Ovary (tissue), 7 donors: ENCODE measurements at regions not wholly inside any gene's neighbourhood (a gene's known extent, or its start where the extent isn't known, plus 50 kb on each side); places are given as distances from the start of the nearest gene placed in this dataset.

Experiments
- DNase-seq, 5 donors: peaks; one replicate each; pipeline ENCODE4 v3.0.0-alpha.2; 2019 to 2020
- H3K27ac ChIP-seq, 2 donors: fragments of 200-600 bp; one replicate each; pipeline versions ENCODE4 v1.5.1 to v1.8.0; 2019 to 2022
- H3K27me3 ChIP-seq: fragments of 200-600 bp; one replicate; pipeline ENCODE4 v1.8.0; 2022
- H3K36me3 ChIP-seq: fragments of 200-600 bp; sonication (generic); one replicate; pipeline ENCODE4 v1.5.1; 2019
- H3K4me1 ChIP-seq: one replicate; pipeline ENCODE4 v1.8.1; 2013; ENCODE audit warnings: mild to moderate bottlenecking, moderate library complexity; ENCODE audit not compliant: insufficient read depth
- H3K4me3 ChIP-seq: fragments of 200-600 bp; sonication (generic); one replicate; pipeline ENCODE4 v1.5.1; 2017
- H3K9me3 ChIP-seq, 2 donors: fragments of 200-600 bp in 1 of 2; sonication (generic) in 1 of 2; one replicate each; pipeline versions ENCODE4 v1.5.1 to v1.8.1; 2013 to 2019; ENCODE audit warnings: mild to moderate bottlenecking in 1 of 2, moderate library complexity in 1 of 2
- EP300 ChIP-seq: sonication (generic); formaldehyde crosslinking; IDR thresholded peaks from one replicate; pipeline ENCODE4 v1.6.1; 2017; ENCODE audit warnings: antibody characterized with exemption
- POLR2A ChIP-seq: fragments of 450-650 bp; IDR thresholded peaks from one replicate; pipeline ENCODE4 v1.6.1; 2017; ENCODE audit warnings: antibody characterized with exemption, mild to moderate bottlenecking, moderate library complexity
- WGBS, 3 donors: extraction: QIAGEN DNeasy Blood & Tissue Kit in 1 of 3; methylation state at CpG; one replicate each; pipeline versions ENCODE4 v1.1.5 to v1.1.7; 2013 to 2017; 5-methylcytosine and 5-hydroxymethylcytosine counted together
- intact Hi-C, 4 donors: fragments of 100-400 bp; cut with DNase I; formaldehyde crosslinking; loops; one replicate each; pipeline versions ENCODE4 v1.11.0 to v1.15.1; 2022 to 2023
- TF ChIP-seq, protein P1 (sequence below), 3 donors: fragments of 450-650 bp in 2 of 3; fragments of 200-600 bp in 1 of 3; IDR thresholded peaks; one replicate each; pipeline versions ENCODE4 v1.5.1 to v1.8.0; 2016 to 2022; ENCODE audit warnings: antibody characterized with exemption in 3 of 3, mild to moderate bottlenecking in 1 of 3
- donor health status: DM: no; HTN: no; CAD: no; lungs with moderate emphysema.
- donor health status: DM: no; HTN: no; CAD: no.
- donor health status: Bipolar disorder and iron deficiency.
- donor health status: DM: no; HTN: no; CAD: no.
- donor health status: DM: yes; HTN: yes; CAD: no.

DNA sequence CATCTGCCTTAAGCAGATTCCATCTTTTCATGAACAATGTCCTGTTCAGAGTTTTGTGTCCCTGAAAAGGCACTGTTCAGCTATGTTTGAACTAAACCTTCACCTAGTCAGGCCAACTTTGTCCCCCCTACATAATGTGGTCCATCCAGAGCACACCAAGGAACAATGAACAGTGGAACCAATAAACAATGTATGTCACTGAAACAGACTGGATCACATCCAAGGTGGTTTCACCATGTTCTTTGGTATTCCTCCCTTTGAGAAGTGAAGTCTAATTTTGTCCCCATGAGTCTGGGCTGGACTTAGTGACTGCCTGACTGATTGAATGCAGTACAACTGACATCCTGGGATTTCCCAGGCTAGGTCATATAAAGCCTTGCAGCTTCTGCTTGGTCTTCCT, 174.5 kb downstream of the SLC24A2 start:
- TF ChIP-seq, protein P1, sequence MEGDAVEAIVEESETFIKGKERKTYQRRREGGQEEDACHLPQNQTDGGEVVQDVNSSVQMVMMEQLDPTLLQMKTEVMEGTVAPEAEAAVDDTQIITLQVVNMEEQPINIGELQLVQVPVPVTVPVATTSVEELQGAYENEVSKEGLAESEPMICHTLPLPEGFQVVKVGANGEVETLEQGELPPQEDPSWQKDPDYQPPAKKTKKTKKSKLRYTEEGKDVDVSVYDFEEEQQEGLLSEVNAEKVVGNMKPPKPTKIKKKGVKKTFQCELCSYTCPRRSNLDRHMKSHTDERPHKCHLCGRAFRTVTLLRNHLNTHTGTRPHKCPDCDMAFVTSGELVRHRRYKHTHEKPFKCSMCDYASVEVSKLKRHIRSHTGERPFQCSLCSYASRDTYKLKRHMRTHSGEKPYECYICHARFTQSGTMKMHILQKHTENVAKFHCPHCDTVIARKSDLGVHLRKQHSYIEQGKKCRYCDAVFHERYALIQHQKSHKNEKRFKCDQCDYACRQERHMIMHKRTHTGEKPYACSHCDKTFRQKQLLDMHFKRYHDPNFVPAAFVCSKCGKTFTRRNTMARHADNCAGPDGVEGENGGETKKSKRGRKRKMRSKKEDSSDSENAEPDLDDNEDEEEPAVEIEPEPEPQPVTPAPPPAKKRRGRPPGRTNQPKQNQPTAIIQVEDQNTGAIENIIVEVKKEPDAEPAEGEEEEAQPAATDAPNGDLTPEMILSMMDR (IDR thresholded peaks at IDR 0.05), result no peak
- H3K4me1 ChIP-seq, result no peaks in the 10 kb centered on the region
- intact Hi-C loops, result no loop called here
- H3K4me3 ChIP-seq, result no peak overlapping the region
- H3K9me3 ChIP-seq, result no peaks in the 10 kb centered on the region
- no peak overlapping the region for H3K27ac ChIP-seq
- no peaks in the 10 kb centered on the region for H3K27me3 ChIP-seq
- no peaks in the 10 kb centered on the region for H3K36me3 ChIP-seq
- DNase-seq, result no peak

DNA sequence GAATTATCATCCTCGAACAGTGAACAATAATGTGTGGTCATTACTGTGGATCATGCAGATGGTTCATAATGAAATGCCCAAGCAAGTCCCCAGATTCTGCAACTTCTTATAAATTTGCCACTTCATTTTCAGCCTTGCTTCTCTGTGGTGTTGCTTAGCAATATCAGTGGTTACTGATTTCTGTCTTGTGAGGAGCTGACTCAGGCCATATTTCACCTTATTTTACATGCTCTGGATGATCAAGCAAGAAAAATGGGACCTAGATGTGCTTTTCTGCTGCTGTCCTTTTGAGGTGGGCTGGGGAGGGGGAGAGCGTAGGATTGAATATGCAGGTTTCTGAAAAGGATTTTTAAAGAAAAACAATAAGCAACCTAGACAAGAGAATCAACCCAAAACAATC, 188.3 kb downstream of the SLC24A2 start:
- WGBS, 3 donors, result 82 to 89% (median 86%) methylated on average over 2 of the region's 2 CpGs

DNA sequence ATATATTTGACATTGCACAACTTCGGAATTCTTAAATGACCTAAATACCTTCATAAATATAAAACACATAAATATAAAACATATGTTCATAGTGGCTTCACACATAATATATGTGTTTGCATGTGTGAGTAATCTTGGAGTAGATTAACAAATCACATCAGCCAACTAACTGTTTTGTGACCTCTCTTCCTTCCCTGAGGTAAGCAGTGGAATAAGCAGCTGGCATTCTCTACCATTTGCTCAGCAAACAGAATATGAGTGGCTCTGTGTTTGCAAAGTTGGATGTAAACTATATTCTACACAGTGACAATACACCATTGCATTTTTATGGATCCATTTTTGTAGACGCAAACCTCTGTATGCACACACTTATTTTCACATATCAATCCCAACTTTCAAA, 189.9 kb downstream of the ACER2 start:
- H3K4me3 ChIP-seq, result no peak overlapping the region
- peaks cover 0 to 3% of the 10 kb centered on the region in 2 donors for H3K9me3 ChIP-seq
- DNase-seq, result no peak
- no peaks in the 10 kb centered on the region for H3K36me3 ChIP-seq
- 75 to 88% (median 85%) methylated on average over 2 of the region's 2 CpGs for WGBS, 3 donors
- TF ChIP-seq, protein P1 (IDR thresholded peaks at IDR 0.05), result no peak
- no peak for TF ChIP-seq EP300
- TF ChIP-seq POLR2A, result no peak
- intact Hi-C loops, result no loop called here
- H3K27ac ChIP-seq, result no peak overlapping the region
- H3K27me3 ChIP-seq, result no peaks in the 10 kb centered on the region
- H3K4me1 ChIP-seq, result no peaks in the 10 kb centered on the region

More for the DNA sequence above, 188.3 kb downstream of the SLC24A2 start:
- intact Hi-C loops, result no loop called here
- DNase-seq, result no peak
- no peaks in the 10 kb centered on the region for H3K27me3 ChIP-seq
- TF ChIP-seq, protein P1 (IDR thresholded peaks at IDR 0.05), result no peak
- TF ChIP-seq POLR2A (no peak), EP300 (no peak)
- no peaks in the 10 kb centered on the region for H3K36me3 ChIP-seq
- no peak overlapping the region for H3K27ac ChIP-seq
- H3K4me1 ChIP-seq, result no peaks in the 10 kb centered on the region
- peaks cover 0 to 3% of the 10 kb centered on the region in 2 donors for H3K9me3 ChIP-seq
- no peak overlapping the region for H3K4me3 ChIP-seq

DNA sequence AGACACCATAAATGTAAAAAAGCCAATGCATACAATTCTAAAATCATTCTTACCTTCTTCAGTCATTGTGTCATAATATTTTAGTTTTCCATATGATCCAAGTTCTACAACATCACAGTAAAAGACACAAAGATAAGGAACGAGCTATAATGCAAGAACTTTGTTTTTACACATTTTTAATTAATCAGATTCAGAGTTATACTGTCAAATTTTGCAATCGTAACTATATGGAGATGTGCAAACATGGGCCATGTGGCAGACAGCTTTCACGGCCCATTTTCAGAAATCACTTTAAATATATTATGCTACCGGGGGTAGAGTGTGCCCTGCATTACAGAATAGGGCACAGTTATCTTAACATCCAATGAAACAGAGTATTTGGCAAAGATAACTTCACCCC, 188.4 kb downstream of the ACER2 start:
- 63 to 72% (median 71%) methylated on average over 4 of the region's 4 CpGs for WGBS, 3 donors
- peaks cover 0 to 3% of the 10 kb centered on the region in 2 donors for H3K9me3 ChIP-seq
- H3K36me3 ChIP-seq, result no peaks in the 10 kb centered on the region
- DNase-seq, result no peak
- no peak overlapping the region for H3K27ac ChIP-seq
- intact Hi-C loops, result no loop called here
- no peak for TF ChIP-seq EP300
- TF ChIP-seq POLR2A, result no peak
- TF ChIP-seq, protein P1 (IDR thresholded peaks at IDR 0.05), result no peak
- H3K4me1 ChIP-seq, result no peaks in the 10 kb centered on the region
- H3K4me3 ChIP-seq, result no peak overlapping the region
- no peaks in the 10 kb centered on the region for H3K27me3 ChIP-seq

DNA sequence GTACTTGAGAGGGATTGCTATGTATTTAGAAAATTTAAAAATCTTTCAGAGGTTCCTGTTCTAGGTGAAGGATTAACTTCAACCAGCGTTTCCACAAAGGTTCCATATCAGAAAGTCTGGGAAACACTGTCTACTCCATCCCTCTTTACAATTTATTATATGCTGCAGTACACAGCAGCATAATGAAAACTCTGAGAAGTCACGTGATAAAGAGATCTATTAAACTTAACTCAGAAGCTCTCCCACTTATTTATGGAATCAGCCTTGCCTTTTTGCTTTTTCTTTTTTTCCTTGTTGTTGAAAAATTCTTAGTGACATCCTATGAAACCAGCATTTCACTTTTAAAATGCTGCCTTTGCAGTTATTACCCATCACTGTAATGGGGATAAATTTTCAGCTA, 186.2 kb downstream of the ACER2 start:
- H3K27ac ChIP-seq, result no peak overlapping the region
- H3K4me3 ChIP-seq, result no peak overlapping the region
- no peaks in the 10 kb centered on the region for H3K27me3 ChIP-seq
- DNase-seq, result no peak
- no peaks in the 10 kb centered on the region for H3K4me1 ChIP-seq
- intact Hi-C loops, result no loop called here
- H3K36me3 ChIP-seq, result no peaks in the 10 kb centered on the region
- no peak for TF ChIP-seq EP300
- no peak for TF ChIP-seq POLR2A
- TF ChIP-seq, protein P1 (IDR thresholded peaks at IDR 0.05), result no peak
- peaks cover 0 to 2% of the 10 kb centered on the region in 2 donors for H3K9me3 ChIP-seq
- 48 to 52% (median 50%) methylated on average over 2 of the region's 2 CpGs for WGBS, 3 donors
